HG03280 (cell line): ENCODE measurements at regions not wholly inside any gene's neighbourhood (a gene's known extent, or its start where the extent isn't known, plus 50 kb on each side); places are given as distances from the start of the nearest gene placed in this dataset.

Source experiments
- ATAC-seq: cut with Tn5 transposase; IDR thresholded peaks from one replicate; pipeline ENCODE4 v1.9.1; 2021; ENCODE audit warnings: mild to moderate bottlenecking, moderate library complexity; ENCODE audit not compliant: unreplicated experiment

DNA sequence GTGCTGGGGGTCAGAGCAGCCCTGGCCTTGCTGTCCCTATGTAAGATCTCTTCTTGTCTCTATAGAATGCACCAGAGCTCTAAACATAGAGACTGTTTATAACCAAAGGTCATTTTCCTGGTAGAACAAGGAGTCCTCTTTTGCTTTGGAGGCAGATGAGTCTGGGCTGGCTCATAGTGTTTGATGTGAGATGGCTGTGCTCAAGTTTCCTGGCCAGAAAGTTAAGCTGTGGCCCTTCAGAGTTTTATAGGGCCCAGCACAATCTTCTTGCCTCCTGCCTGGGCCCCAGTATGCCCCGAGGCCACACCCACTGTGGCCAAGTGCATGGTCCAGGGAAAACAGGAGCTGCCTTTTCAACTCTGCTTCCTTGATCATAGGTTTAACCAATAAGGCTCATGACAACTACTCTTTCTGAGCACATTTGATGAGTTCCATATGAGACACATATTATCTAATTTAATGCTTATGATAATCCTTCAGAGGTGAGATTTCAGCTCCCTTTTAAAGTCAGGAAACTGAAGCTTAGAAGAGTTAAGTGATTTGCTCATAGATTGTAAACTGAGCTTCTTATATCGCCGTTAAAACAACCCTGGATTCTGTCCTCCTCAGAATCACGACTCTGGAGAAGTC lies 66.3 kb downstream of the MYCN start:
- no peak for ATAC-seq

DNA sequence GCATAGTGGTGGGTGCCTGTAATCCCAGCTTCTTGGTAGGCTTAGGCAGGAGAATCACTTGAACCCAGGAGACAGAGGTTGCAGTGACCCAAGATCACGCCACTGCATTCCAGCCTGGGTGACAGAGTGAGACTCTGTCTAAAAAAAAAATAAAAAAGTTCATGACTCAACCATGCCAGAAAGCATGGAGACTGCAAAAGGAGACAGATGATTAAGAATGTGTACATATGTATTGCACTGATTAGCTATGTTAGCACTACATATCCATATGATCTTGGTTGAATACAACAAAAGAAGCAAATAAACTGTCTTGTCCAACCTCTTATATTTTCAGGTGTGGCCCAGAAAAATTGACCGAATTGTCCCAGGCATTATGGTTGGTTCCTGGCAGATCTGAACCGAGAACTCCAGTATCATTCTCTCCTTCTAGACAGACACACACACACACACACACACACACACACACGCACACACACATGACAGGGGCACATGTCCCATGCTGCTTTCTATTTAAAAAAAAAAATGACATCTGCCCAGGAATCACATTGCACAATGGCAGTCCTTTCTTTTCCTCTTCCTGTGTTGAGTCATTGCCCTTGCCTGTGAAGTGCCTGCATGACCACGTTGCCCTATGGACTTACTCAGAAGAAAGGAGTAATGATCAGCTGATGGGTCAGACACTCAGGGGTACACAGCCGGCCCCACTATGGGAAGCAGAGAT lies 65.6 kb downstream of the MYCN start:
- ATAC-seq: no peak

DNA sequence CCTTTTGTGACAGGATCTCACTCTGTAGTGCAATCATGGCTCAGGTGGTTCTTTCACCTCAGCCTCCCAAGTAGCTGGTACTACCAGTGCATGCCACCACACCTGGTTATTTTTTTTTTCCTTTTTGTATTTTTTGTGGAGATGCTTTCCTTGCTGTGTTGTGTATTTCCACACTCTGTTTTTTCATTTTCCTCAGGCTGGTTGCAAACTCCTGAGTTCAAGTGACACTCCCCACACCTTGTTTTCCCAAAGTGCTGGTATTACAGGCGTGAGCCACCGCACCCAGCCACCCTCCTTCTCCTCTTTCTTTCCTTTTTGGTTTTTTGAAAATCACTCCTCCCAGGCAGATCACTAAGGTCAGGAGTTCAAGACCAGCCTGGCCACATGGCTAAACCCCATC lies 65.0 kb downstream of the MYCN start:
- no peak for ATAC-seq

DNA sequence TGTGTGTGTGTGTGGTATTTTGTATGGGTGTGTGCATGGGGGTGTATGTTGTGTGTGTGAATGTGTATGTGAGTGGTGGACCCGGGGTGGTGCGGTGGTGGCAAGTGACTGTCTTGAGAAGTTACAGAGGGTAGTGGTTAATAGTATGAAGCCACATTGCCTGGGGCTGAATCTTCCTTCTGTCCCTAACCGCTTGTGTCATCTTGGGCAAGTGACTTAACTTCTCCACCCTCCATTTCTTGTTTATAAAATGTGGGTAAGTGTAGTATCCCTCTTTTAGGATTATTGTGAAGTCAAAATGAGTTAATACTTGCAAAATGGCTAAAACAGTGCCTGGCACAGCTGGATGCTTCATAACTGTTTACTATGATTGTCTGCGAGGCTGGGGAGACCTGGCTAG lies 63.5 kb downstream of the MYCN start:
- ATAC-seq: no peak

DNA sequence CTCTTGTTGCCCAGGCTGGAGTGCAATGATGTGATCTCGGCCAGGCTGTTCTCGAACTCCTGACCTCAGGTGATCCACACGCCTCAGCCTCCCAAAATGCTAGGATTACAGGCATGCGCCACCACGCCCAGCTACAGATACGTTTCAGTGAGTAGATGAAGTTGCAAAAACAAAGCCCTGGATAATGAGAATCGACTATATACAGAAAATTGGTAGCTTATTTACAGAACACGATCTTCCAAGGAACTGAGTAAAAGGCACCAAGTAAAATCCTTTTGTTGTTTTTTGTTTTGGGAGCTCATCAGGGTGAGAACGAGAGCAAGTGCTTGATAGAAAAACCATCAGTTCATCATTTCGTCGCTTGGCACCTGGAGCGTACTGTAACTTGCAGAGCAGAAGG lies 62.8 kb downstream of the MYCN start:
- no peak for ATAC-seq

DNA sequence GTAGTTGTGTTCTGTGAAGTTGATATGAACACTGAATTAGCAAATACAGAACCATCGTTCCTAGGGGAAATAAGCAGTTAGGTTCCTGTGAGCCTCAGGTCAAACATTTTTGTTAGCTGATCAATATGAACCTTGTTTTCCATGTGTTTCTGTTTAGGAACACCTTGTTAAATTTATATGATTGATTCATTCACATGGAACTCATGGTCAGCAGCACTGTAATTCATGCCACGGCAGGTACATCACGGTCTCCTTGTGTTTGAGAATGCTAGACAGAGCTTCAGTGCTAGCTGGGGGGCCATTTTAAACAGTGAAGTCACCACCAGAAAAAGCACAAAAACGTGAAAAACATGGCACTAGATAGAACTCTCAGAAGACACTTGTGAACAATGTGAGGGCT lies 62.2 kb downstream of the MYCN start:
- no peak for ATAC-seq

DNA sequence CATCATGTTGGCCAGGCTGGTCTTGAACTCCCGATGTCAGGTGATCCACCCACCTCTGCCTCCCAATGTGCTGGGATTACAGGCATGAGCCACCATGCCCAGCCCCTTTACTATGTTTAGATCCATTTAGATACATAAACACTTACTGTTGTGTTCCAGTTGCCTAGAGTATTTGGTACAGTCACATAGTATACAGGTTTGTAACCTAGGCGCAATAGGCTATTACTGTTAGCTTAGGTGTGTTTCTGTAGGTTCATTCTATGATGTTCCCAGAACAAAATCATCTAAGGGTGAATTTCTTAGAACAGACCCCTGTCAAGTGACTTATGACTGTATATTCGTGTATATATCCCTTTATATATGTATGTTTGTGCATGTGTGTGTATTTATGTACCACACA lies 61.8 kb downstream of the MYCN start:
- no peak for ATAC-seq

DNA sequence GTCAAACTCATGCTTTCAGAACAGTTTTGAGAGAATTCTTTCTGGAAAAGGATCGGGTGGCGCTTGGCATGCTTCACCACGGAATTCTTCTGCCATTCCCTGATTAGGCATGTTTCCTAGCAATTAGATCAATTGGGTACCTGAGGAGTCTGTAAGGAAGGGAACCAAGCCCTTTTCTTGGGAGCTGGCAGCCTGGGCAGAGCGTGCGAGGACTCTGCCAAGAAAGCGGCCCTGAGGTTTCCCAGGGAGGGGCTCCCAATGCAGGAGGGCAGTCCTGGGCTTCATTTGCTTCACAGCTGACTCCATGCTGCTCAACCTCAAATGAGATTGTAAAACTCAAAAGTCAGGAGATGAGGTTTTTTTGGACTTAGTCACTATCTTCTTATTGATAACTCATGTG lies 60.3 kb downstream of the MYCN start:
- ATAC-seq: no peak

DNA sequence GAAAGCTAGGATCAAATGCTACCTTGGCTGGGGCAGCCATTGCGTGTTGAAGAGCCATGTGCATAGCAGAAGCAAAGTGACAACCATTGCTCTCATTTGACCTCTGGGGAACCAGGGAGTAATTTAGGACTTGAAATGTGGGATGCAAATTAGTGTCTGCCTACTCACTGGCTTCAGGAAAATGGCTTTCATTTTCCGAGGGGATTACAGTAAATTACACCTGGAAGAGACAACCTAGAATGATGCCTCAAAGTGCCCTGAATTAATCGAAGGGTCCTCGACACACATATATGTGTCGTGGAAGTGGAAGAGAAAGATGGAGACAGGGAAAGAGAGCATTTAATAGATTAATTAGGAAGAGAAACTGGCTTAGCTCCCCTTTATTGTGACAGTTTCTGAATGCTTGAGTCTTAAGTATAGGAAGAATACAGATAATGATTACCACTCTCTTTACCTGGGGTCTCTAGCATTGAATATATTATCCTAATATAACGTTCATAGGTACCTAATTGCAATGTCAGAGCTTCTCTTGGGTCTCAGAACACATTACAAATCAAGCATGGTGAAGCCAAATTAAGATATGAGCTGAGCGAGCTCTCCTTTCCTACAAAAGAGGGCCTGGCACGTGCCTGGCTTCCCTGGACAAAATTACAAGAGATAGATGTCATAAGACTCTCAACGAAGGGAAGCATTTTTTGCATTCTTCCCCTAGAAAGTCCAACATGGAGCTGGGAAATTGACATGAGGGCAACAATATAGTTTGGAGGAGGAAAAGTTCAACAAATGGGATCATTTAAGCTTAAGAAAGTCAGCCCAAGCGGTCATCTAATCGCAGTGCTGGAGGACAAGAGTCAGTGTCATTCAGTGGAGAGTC lies 59.5 kb downstream of the MYCN start:
- no peak for ATAC-seq

DNA sequence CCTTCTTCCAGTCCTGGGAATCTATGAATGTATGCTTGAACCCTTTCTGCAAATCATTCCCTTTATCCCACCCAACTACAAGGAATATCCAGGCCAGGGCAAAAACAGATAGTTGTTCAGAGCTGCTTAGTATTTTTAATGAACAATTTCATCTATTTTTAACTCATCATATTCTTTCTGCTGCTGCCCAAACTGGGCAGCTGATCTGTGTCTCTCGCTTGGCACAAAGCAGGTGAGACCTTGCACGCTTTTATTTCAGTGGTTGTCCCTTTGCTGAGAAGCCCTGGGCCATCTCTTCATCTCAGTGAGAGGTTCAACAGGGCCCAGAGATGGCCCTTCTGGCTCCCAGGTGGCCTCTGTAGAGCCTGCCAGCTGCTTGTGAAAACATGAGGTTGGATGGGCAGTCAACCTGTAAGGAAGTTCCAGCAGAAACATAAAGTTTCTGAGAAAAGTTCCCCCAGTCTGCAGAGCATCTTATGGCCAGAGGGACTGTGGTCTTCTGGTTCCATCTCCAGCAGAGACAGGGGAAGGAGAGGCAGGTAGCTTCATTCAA lies 57.5 kb downstream of the MYCN start:
- no peak for ATAC-seq

DNA sequence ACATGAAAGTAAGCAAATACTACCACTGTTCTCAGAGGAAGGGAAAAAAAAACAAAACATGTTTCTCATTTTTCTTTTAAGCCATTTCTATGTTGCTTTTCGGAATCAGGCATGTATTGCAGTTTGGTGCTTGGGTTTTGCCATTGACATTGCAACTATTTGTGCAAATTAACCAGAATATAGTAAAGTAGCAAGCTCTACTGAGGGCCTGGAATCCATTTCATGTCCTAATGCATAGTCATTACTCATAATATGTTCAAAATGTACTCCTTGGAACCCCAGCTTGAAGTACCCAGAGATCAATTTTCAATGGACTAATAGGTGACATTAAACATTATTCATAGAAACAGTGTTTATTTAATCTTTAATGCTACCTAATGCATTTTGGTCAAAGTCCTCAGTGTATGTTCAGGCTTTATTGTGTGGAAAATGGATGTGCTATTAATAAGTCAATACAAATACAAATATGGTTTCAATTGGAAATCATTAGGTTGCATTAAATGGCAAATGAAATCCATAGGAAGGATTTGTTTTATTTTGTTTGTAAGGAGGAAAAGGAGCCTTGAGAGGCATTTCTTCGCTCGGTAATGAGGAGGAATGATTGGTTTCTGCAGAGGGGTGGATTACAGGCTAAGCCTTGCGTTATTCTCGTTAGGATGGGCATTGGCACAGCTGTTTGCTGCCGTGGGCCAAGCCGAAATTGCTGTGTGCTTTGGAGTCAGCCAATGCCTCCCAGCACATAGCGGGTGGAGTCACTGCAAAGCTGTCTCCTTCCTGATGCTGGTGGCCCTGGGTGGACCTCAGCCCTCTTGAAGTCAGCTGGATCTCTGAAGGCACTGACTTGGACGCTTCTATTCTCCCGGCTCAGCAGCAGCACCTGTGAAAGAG lies 56.4 kb downstream of the MYCN start:
- no peak for ATAC-seq
